GM10266 (cell line): ENCODE measurements at regions not wholly inside any gene's neighbourhood (a gene's known extent, or its start where the extent isn't known, plus 50 kb on each side); places are given as distances from the start of the nearest gene placed in this dataset.

Source experiments
- DNase-seq: peaks from one replicate; pipeline ENCODE4 v3.0.0; 2012; ENCODE audit errors: extremely low spot score
- CTCF ChIP-seq: IDR thresholded peaks from 2 replicates; pipeline ENCODE4 v1.5.1; 2012; ENCODE audit warnings: mild to moderate bottlenecking, low read depth; ENCODE audit not compliant: control insufficient read depth, insufficient read depth; ENCODE audit errors: missing control alignments

DNA sequence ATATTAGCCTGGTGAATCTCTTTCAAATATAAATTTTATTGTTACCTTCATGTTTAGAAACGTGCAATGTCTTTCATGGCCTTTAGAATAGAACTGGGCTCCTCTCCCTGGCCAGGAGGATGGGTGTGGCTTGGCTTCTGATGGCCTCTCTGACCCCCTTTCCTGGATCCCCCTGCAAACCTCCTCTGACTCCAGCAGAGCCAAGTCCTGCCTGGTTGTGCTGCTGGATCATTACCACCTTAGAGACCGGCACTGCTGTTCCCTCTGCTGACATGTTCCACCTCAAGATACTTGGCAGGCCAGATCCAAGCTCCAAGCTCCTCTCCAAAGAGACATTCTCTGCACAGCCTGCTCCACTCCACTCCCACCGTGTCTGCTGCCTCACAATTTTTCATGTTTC lies 823.8 kb upstream of the HS6ST1 start:
- TF ChIP-seq CTCF = no peak
- no peak for DNase-seq

- no peak for DNase-seq
- no peak for TF ChIP-seq CTCF
Observed at GRCh38 chr2:129144082-129144791, 825.6 kb upstream of the HS6ST1 start.

- TF ChIP-seq CTCF = no peak
Observed at GRCh38 chr2:129152514-129152913, 827.0 kb upstream of the RAB6C start.

DNA sequence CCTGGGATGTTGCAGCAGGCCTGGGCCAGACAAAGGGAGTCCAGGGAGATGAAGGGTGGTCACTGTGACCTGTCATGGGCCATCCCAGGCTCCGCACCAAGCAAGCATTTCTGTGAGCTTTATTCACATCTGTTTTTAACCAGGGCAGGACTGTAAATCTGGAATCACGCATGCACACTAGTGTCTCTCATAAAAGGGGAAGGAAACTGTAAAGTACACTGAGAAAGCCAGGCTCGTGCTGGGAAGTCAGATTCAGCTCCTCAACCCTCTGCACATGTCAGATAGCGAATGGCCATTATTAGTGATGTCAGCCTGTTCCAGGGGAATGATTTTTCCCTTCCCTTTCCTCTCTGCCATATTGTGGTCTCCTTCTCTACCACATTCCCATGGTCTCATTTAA lies 818.6 kb upstream of the RAB6C start:
- no peak for DNase-seq
- TF ChIP-seq CTCF = no peak

More at GRCh38 chr2:129152514-129152913, 827.0 kb upstream of the RAB6C start:
- DNase-seq = no peak

- no peak for TF ChIP-seq CTCF
- no peak for DNase-seq
Observed at GRCh38 chr2:129164220-129164949, 815.1 kb upstream of the RAB6C start.

- no peak for TF ChIP-seq CTCF
- DNase-seq = no peak
Observed at GRCh38 chr2:129165006-129165405, 814.5 kb upstream of the RAB6C start.

- TF ChIP-seq CTCF = no peak
- no peak for DNase-seq
Observed at GRCh38 chr2:129167456-129167855, 812.0 kb upstream of the RAB6C start.
